ENCODE measurements at regions not wholly inside any gene's neighbourhood (a gene's known extent, or its start where the extent isn't known, plus 50 kb on each side); places are given as distances from the start of the nearest gene placed in this dataset.
A peak's percentile ranks its signal among the peaks of the same experiment; 100 is the strongest.

DNA sequence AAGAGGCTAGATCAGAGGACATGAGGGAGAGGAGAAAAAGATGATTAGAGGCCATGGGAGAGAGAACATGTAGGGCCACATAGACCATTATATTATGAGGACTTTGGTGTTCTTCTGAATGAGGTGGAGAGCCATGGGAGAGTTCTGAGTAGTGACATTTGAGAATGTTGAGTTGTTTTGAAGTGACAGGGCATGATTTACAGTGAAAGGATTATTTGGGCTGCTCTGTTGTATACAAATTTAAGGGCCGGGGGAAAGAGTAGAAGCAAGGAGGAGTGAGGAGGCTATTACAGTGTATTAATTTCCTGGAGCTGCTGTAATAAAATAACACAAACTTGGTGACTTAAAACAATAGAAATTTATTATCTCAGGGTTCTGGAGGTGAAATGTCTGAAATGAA is 102.5 kb upstream of the RGS4 start:
- DNase-seq (ENCODE audit: low read depth), result no peak

DNA sequence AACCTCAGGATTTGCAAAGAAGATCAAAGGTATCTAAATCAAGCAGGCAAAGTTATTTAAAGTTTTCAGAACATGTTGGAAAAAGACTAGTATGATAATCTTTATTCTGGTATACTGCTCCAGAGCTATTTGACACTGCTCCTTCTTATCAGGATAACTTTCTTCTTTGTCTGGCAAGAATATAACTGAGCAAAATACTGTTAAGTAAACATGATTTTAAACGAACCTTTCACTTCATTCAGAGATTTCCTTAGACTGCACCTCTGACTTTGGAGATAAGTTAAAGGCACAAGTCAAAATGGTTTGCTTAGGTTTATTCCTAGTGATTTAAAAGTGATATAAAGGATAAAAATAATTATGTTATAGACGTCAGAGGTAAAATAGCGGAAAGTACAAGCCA is 103.9 kb upstream of the CCDC190 start:
- DNase-seq (ENCODE audit: low read depth), result no peak

DNA sequence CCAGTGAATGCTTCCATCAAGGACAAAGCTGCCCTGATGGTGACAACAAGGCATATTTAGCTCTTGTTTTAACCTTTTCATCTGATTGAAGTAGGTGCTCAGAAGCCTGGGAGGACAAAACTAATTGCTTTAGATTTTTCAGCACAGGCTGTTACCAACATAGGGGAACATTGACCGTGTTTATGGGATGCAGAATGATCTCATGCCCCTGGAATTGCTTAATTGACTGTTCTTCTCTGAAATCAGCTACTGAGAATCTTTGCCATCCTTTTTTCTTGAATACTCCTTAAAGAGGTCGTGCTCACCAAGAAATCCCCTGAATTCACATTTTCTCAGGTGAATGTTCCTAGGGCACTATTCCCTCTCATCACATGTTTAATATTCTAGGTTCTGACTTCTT is 95.9 kb upstream of the CCDC190 start:
- peak; percentile 2 for DNase-seq (ENCODE audit: low read depth)

DNA sequence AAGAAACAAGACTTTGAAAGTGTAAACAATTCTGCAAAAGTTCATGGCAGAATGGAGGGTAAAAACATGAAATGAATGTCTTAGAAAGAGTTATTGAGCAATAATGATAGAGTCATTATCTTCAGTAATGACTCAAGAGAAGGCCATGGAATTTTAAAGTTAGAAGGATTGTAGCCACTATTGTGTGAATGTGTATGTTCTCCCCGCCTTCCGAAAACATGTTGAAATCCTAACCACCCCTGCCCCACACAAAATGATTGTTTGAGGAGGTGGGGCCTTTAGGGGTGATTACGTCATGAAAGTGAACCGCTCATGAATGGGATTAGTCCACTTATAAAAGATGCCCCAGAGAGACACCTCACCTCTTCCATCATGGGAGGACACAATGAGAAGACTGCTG is 93.8 kb upstream of the CCDC190 start:
- DNase-seq (ENCODE audit: low read depth), result no peak

DNA sequence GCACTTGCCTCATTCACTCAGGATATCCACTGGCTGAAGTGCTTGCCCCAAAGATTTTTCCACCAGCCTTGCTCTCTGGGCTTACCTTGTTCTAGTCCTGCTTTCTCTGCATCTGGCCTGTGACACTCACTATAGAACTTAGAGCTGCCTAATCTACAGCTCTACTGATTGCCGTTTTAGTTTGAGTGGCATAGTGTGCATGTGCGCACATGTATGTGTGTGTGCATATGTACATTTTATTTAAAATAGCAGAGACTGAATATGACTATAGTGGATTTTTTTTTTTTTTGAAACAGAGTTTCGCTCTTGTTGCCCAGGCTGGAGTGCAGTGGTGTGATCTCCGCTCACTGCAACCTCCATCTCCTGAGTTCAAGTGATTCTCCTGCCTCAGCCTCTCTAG is 92.0 kb upstream of the CCDC190 start:
- DNase-seq (ENCODE audit: low read depth), result no peak

DNA sequence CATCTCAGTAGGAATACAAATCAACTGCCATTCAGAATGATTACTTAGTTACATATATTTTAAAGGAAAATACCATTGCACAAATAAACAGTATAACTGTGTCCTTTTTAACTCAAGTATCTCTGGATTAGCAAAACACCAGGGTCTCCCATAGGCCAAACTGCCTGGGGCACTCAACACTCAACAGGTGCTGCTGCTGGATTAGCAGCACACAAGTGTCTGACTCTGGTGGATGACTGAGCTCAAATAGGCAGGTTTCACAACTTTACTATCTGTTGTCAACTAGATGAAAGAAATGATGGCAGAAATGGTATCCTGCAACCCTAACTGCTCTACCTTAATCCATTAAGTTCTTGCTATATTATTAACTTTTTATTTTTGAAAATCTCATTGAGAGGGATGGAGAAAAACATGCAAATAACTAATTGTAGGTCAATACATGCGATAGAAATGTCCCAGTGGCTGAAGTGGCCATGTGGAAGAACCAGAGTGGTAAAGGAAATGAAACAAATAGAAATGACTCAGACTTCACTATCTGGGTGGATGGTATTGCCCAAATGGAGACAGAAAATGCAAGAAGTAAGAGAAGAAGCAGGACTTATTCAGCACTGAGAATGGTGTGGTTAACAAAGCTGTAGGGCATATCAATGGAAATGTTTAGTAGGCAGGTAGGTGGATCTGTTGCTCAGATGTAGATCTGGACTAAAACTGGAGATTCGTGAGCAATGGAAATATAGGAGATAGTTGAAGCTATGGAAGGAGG is 90.8 kb upstream of the CCDC190 start:
- DNase-seq (ENCODE audit: low read depth), result peak; percentile 15

DNA sequence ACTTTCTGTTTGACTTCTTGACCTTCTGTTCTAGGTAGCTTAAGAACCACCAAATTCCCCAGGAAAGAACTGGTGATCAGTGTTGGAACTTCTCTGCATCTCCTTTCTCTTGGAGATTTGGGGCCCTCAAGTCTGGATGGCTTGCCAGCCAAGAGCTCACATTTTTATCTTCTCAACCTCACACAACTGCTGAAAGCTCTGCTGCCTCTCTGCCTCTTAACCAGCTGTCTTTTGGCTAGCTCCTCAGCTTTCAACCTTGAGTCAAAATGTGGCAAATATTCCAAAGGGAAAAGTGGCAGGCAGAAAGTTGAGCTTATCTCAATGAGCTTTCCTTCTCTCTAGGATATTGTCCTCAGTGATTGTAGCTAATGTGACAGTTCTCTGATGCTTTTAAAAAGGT is 89.2 kb upstream of the CCDC190 start:
- DNase-seq (ENCODE audit: low read depth), result no peak

DNA sequence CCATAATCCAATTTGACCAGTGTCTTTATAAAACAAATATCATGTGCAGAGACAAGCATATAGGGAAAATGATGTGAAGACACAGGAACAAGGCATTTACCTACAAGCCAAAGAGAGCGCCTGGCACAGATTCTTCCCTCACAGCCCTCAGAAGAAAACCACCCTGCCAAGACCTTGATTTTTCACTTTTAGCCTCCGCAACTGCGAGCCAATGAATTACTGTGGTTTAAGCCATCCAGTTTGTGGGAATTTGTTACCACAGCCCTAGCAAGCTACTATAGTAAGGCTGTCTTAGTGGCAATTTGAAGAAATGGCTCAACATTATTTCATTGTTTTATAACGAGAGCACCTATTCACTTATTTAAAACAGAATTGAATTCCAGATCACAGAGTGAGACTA is 85.7 kb upstream of the CCDC190 start:
- no peak for DNase-seq (ENCODE audit: low read depth)

DNA sequence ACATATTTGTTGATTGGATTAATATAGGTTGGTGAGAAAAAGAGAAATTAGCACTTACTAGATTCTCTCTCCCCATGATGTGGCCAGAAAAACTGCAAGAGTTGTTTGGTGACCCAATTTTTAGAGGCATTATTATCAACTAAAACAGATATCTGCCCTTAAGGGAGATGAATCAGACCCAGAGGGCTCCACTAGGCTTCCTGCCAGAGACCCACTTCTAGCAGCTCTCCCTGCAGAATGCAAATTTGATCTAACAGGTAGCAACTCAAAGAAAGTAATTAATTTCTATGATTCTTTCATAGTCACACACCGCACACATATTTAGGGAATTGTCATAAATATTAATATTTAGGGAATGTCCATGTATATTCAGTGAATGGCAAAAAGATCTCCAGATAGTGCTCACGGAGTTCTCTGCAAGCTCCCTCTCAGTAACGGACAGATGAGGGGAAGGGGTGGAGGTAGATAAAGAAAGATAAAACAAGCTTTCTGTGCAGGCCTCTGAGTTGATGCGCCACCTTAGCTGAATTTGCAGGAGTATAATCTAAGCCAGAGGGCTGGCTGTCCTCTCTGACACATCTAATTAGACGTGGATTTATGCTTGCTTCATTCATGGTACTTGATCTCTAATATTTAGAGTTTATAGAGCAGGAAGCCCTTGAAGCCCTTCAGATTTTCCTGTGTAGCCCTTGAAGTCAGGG is 84.1 kb upstream of the CCDC190 start:
- no peak for DNase-seq (ENCODE audit: low read depth)

DNA sequence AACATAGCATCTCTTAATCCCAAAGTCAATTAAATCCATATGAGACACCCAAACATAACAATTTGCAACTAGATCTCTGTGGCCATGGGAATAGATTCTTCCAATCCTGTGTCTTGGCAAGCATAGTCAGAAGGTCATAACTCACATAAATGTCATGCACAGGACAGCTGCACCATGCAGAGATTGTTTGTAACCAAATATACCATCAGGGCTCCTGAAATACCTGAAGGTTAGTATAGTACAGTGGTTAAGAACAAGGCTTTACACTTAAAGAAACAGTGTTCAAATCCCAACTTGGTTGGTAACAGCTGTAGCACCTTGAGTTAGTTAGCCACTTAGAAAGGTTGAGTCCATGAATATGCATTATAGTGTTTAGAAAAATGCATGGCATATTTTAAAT is 82.6 kb upstream of the CCDC190 start:
- peak; percentile 25 for DNase-seq (ENCODE audit: low read depth)

DNA sequence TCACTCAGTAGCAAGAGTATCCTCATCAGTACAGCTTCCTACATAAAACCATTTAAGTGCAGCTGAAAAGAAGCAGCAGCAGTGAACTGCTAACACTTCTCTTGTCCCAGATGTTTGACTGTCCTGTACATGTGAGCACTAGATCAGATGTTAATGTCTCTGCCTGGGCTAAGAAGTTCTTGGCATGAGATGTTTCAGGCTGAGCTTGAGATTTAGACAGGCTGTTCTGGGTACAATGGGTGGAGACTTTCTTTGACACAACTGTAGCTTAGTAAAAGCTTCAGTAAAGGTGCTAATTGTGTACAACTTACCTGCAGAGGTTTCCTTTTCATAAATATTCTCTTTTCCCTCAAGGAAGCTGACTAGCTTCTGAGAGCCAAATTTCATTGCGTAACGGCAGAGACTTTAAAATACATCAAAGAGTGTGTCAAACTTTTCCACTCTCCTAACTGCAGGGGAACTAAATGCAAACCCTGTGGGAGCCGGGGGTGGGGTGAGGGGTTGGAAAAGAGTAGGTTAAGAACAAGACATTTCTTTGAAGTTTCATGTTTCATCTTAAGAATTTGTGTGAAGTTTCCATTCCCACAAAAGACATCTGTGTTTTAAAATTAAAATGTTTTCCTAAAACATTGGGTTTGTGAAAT is 82.1 kb upstream of the CCDC190 start:
- DNase-seq (ENCODE audit: low read depth), result no peak

DNA sequence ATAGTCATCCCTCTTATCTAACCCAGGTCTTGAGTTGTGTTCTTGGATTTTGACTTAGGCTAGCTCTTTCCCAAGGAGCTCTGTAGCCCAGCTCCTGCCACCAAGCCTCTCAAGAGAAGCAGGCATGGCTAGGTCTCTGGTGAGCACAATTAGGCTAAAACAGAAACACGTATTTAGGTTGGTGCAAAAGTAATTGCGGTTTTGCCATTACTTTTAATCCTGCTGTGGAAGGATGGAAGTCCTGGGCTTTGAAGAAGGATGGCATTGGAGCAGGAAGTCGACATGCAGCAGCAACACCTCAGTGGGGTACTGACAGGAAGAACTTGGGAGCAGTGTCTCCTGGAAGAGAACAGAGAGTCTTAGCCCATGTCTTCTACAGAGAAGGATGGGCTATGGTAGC is 80.0 kb upstream of the CCDC190 start:
- no peak for DNase-seq (ENCODE audit: low read depth)

DNA sequence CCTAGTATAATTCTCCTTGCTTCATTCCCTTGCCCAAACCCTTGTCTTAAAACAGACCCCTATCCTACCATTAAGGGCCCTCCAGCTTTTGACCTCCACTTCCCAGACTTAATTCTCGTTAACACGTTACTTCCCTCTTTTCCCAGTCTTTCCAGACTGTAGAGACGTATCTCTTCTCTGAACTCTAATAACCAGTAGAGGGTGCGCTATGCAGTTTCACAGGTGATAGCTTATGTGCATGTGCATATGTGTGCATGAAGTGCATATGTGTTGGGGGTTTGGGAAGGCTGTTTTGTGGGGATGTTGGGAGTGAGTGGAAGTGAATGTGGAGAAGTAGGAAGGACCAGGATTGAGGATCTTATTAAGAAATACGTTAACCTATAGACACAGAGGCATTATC is 78.1 kb upstream of the CCDC190 start:
- peak; percentile 10 for DNase-seq (ENCODE audit: low read depth)

DNA sequence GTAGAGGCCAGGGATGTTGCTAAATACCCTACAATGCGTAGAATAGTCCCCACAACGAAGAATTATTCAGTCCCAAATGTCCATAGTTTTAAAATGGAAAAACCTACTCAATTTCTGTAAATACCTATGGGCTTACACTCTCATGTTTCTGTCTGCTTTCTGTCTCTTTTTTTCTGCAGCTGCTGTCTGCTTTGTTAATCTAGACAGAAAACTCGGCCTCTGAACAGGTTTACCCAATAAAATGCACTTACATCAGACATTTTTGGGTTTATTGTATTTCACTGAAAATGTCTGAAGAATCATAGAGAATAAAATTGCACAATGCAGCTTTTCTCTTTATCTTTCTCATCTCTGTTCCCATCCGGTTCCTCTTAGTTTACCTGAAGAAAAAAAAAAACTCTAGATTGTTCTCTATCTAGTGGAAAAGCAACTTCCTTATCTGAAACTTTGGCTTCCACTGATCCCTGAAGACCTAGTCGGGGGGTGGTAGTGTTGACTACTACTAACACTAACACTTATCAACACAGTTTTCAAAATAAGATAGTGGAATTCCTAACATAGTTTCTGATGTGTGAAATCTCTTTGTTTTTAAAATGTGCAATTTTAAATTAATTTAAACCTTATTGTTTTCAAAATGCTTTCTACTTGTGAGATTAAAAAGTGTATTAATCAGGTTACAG is 76.9 kb upstream of the CCDC190 start:
- DNase-seq (ENCODE audit: low read depth), result no peak

DNA sequence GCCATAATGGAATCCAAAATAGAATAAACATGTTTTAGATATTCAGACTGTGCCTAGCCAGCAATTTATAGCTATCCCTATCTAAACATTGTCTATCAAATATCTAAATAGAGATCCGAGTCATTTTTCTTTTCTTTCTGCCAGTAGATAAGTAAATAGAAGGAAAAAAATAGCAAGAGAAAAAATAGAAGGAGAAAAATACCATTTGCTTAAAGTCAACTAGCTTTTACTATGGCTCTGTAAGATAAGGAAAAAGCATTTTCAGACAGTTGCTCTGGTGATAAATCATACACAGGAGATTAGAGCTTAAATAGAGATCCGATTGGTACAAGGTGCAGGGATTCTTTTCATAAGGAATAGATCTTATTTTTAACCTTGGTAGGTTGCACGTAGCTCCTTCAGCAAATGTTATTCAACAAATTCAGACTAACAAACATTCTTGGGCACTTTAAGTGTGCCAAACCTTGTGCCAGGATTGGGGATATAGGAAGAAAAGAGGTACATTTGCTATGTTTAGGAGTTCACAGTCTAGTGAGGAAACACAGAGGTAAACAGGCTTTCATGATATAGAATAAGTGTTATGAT is 70.1 kb upstream of the CCDC190 start:
- DNase-seq (ENCODE audit: low read depth), result no peak

DNA sequence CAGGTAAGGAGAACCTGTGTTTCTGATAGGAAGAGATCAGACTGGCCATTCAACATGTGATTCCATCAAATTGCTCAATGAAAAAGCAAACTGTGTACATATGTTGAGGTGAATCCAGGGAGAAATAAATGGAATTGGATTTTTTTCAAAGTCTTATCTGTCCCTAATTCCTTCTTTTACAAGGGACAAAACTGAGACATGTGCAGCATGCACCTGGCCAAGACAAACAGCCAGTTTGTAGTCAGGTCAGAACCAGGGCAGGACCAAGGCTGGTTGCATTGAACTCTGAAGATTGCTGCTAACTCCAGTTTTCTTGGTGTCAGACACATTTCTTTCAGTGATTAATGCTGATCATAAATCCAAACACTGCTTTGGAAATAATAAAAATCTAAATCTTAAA is 69.6 kb upstream of the CCDC190 start:
- no peak for DNase-seq (ENCODE audit: low read depth)

DNA sequence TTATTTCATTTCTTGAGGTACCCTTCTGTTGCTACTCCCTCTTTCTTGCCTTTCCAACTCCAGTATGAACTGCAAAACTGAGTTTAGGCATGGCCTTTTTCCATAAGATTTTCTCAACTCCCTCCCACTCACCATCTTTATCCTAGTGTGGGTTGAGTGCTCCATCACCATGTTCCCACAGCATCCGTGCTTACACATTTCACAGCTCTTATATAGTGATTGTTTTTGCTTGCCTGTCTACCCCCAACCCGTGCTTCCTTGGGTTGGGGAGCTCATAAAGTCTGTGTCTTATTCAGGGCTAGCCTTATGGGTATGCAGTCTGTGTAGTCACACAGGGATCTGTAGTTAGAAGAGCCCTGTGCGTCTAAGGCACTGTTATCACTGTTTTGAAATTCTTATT is 68.2 kb upstream of the CCDC190 start:
- DNase-seq (ENCODE audit: low read depth), result no peak

DNA sequence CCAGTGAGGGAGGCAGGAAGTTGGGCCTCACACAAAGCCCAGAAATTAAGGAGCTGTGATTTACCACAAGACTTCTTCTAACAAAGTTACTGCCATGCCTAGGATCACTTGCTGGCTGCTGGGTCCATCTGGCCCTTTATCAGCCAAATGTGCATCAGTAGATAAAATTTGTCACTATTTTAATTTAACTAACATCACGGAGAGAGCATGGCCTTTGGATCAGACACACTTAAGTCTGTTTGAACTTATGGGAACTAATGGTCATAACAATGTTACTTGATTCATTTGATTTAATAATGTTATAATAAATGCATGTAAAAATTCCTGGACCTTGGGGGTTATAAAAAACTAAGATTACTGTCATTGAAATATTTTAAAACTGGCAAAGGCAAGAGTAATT is 67.2 kb upstream of the CCDC190 start:
- DNase-seq (ENCODE audit: low read depth), result no peak

DNA sequence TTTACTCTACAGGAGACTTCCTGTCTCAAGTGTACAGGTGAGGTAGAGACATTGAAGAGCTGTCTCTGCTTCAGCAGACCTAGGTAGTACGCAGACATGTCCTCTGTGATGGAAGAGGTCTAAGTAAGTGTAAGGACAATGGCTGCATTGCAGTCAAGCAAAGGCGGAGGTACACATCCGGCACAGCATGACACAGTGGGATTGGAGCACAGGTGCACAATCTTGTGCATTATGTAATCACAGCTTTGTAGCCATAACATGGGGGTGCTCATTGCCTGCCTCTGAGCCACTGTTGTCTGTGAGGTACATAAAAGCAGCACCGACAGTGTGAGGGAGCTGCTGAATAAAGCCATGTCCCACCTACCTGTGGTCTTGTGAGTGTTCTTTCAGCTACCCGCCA is 66.4 kb upstream of the CCDC190 start:
- no peak for DNase-seq (ENCODE audit: low read depth)

DNA sequence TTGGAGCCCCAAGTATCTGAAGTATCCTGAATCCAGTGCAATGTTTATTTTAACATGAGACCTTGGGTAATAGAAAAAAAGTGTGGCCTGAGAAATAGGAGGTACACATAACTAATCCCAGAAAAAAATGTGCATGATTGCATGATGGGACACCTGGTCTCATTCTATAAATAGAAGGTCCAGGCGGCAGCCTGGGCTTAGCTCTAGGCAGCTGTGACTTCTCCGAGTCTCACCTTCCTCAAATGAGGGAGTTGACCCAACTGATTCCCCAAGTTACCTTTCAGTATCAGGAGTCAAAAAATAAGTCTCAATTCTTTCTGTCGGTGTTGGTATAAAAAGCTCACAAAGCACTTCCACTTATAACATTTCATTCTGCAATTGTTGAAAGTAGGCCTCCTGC is 65.9 kb upstream of the CCDC190 start:
- no peak for DNase-seq (ENCODE audit: low read depth)

DNA sequence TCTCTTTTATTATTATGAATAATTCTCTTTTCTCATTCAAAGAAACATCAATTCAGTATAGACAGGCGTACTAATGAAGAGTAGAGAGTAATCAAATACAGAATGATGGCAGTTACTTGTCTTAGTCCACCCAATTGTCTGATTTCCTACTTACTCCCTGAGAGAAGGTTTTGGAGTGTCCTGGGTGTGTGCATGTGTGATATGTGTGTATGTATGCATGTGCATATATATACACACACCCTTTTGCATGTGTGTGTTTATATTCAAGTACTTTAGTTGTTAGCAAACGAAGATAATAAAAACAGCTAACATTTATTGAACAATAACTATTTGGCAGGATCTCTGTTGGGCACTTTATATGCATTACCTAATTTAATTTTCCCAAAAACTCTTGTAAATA is 63.2 kb upstream of the CCDC190 start:
- no peak for DNase-seq (ENCODE audit: low read depth)

DNA sequence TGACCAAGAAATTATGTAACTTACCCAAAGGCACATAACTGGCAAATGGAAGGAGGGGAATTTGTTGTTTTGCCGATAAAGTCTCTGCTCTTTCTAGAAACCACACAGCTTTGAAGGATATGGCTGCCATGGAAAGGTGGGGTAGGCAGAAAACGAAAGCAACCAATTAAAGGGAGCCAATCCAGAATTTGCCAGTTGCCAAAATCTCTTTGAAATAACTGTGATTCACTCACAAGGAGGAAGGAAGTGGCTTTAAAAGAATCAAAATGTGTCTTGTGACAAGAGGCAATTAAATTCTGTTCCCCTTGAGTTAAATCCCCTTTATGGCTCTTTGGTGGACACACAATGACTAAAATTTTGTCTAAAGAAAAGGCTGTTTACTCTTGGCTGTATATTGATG is 61.2 kb upstream of the CCDC190 start:
- DNase-seq (ENCODE audit: low read depth), result peak; percentile 62

Measured in RPMI7951 (cell line).